Fibroblast of skin of abdomen (primary cell): ENCODE measurements at regions not wholly inside any gene's neighbourhood (a gene's known extent, or its start where the extent isn't known, plus 50 kb on each side); places are given as distances from the start of the nearest gene placed in this dataset.
"Not testable (repeated sequence)": the region's sequence is repeated elsewhere in the genome, so short reads cannot be mapped to it uniquely, and the experiment has no call there.

Source experiments
- DNase-seq: peaks from one replicate; pipeline ENCODE4 v3.0.0-alpha.2; 2013

DNA sequence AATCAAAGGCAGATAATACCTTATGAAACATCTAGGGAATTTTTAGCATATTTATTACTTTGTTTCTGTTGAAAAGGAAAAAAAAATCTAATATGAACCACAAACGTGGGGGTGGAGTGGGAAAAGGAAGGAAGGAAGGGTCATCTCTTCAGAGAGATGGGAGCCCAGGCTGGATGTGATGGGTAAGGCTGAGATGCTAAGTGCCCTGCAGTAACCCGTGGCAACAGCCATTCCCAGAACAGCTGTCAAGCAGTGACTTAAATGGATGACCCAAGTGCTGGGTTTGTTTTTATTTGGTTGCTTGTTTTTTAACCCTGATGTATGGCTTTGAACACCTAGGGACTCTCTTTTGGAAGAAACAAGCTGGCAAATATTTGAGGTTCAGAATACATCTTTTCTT, 50.7 kb upstream of the KLF7 start:
- no peak for DNase-seq

DNA sequence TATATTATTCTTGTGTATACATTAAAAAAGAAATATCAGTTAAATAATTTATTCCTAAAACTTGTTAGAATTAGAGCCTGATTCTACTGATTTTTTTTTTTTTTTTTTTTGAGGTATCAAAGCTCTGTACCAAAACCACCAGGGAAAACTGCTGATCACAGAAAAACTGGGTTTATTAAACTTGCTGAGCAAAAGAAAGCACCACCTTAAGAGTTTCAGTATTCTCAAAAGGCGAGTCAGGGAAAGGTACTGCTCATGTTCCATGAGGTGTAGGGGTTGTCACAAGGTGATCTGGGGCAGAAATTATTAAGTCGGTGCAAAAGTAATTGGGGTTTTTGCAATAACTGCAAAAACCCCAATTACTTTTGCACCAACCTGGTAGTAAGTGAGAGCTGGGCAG, 51.7 kb upstream of the KLF7 start:
- DNase-seq = no peak

DNA sequence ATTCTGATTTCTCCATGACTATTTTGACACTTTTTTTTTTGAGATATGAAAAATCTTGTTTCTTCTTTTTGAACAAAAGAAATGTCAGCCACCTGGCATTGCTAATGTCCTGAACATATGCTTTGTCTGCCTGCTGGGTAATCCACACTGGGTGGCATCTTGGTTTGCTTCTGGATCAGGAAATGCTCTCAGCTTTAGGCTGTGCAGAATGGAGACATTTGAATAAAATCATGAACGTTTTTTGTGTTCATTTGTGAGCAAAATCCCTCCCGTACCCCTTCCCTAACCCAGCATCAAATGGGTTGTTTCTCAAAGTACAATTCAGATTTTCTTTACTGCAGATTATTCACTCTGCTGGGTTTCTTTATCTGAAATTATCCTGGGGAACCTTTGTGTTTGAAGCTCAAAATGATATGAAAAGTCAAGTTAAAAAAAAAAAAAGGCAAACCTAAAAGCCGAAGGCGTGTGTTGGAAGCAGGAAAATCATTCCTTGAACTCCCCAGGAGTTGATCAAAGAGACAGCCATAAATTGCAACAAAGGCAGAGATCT, 53.4 kb upstream of the KLF7 start:
- no peak for DNase-seq

DNA sequence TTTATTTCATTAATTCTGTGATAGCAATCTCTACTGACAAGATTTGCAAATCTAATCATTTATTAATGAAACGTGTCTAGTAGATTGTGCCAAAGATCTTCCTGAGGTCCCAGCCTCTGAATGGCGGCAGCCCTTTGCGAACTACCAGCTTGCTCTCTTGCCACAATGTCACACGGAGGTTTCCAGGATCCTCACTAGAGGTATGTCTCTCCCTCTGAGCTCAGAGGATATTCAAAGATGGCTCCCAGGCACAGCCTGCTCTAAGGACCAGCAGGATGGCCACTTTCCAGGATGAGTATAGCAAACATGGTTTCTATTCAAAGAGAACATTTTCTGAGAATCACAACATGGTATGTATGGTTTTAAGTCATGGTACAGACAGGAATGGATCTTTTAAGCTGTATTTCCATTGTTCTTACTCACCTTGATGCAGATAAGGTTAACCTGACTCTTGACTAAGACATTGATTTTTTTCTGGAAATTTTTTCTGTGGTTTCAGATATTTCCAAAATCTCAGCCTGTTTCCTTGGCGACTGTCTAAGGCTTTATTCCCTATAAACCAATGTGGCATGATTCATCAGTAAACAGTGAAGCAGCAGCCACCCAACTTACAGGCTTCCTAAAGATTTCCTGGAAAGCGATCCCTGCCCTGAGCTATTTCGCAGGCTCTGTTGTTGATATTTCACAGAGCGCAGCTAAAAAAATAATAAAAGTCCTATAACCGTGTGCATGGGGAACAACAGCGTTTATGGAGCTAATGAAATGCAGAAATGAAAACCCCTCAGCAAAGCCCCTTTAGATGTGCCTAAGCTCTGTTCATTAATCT, 54.1 kb upstream of the KLF7 start:
- DNase-seq = peak; percentile 83

DNA sequence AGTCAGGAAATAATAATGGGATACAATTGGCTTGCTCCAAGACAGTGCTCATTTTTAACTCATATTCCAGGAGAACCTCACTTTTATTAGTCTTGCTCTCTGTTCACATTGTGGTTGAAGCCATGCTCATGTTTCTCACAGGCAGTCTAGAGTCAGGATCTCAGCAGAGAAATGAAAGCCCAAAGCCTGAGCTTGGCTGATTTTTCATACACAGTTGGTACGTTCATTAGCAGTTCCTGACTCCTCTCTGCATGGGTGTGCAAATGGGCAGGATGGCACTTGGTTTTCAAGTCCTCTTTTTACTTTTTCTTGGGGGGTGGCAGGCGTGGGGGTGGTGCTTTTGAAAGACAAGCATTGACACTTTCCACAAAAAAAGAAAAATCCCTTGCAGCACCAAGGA, 56.0 kb upstream of the KLF7 start:
- no peak for DNase-seq

DNA sequence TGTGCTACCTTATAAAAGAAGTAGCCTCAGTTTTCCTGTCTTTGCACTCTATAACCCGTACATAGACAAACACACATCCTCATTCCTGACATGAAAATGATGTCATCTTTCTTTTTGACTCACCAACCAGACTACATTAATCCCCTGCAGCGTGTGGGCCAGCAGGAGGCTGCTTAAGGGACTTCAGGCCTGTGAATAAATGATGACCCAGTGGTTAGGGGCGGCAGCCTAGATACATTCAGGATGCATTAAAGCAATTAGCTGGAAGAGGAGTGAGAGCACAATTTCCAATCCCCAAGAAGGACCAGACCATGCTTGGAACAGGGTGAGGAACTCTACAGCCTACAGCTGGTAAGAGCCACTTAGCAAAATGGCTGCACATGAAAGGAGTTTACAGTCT, 57.3 kb upstream of the KLF7 start:
- DNase-seq = peak; percentile 84

DNA sequence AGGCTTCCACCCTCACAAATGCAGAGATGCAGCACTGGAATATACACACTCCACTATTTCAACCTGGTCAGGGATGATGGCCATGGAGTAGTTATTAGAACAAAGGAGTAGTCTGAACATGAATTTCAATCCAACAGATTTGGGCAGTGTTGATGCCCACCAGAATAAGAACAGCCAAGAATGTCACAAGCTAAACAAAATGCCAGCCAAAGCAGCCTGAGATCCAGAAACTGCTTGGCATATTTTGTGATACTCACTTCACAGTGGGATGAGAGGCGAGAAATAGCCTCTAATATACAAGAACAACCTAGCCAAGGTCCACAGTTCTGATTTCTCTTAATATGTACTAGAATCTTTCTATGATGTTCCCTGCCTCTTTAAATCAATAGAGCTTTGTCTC, 58.6 kb upstream of the KLF7 start:
- no peak for DNase-seq

DNA sequence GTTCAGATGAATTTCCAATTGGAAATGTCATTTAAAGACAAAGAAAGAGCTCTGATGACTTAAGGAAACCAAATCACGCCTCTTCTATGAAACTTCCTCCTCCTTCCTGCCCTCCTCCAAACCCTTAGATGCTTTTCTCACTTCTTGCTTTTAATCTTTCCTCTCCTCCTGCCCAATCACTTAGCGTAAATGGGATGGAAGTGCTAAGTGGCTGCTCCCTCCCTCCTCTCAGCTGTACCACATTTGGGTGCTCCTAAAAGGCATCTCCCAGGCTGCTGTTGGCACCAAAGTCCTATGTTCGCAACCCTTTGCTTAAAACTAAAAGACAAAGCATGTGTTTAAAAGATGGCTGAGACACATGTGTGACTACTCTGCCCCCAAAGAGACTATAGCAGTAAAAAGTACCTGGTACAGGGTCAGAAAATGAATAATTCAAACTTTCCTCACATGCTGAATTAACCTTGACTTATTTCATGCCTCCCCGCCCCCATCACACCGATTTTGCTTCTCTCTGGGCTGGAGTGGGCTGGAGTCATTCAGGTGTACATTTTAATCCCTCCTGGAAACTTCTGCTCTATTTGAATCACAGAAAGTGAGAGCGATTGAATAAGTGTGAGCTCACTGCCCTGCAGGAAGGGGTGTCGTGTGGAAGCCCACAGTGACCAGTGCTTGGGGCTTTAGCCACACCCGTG, 59.2 kb upstream of the KLF7 start:
- DNase-seq = no peak

DNA sequence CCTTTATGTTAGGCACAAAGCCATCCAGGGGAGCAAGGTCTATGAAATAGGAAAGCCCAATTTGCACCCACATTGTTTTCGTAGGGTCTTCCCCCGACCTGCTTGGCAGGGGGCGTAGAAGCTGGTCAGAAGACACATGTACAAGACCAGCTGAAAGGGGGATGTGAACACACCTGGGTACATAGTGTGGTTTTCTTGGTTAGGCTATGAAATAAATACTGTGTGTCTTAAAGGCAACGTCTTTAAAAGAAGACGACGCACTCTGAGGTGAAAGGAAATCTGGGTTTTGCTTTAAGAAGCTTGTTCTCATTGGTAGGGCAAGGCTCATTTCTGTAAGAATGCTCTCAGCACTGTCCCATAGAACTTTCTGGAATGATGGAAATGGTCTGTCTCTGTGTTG, 60.0 kb upstream of the KLF7 start:
- no peak for DNase-seq

DNA sequence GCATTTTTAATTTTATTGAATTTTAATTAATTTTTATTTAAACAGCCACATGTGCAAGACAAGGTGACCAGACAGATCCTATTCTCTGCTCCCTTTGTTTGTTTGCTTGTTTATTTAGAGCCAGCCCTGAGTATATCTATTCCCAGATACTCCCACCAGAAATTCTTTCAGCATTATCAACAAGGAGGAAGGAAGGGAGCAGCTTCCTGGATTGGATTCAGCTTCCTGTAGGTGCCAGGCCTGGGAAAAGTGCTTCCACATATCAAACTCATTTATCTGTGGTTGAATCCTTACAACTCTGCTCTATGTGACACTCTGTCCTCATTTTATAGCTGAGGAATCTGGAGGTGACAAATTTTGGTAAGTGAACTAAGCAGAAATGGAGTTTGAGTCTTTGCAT, 60.5 kb upstream of the KLF7 start:
- no peak for DNase-seq

DNA sequence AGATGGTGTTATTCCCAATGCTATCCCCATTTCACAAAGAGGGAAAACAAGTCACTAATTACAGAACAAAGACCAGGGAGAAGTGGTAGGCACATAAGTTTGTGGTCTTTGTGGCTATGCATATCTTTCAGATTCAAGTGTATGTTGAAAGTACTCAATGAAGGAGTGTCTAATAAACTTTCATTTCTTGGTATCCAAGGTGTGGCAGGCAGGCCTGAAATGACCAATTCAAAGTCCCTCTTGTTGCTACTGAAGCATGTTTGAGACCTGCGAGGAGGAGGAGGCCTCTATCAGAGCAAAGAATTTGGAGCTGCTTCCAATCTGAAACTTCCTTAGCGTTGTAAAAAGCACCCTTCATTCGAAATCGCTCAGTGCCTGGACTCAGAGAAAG, 60.9 kb upstream of the KLF7 start:
- DNase-seq = no peak

DNA sequence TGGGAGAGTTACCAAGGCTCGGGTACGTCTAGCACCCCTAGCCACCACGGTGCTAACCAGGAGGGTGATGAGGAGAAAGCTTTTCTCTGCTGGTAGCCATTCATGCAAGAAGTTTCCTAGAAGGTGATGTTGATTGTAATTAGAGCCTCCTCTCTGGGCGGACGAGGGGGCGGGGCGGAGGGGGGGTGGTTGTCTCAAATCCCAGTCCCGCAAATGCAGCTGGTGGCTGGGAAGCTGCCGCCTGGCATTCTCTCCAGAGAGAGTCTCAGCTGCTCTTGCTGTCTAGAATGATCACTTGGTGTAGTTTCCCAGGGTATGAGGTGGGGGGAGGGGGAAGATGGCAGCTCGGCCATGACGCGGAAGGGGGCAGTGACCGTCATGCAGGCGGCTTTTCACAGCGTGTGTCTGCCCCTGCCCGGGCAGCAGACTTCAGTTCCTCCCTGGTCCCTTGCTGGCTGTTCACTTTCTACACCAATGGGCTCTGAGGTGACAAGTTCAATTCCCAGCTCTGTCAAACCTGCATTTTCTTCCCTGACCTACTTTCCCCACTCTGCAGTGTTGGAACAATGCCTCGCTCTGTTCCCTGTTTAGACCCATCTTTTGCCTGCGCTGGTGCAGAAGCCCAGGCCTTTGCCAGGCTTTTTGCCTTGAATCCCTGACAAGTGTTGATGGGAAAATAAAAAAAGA, 61.5 kb upstream of the KLF7 start:
- DNase-seq = peak; percentile 31

DNA sequence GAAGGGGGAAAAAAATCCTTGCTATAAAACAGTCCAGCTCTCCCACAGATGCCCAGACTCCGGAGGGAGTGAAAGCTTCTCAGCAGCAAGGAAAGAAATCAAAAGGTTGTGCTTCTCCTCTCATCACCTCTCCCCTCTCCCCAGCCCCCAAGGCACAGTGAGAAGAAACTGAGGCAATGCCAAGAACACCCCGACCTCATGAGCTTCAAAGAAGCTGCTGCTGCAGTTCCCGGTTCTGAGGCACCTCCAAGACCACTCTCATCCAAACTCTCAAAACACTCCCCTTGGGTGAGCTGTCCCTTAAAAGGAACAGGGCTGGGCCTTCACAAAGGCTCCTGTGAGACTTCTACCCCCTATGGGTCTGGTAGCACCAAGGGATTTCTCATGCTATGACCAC, 62.0 kb upstream of the KLF7 start:
- no peak for DNase-seq

DNA sequence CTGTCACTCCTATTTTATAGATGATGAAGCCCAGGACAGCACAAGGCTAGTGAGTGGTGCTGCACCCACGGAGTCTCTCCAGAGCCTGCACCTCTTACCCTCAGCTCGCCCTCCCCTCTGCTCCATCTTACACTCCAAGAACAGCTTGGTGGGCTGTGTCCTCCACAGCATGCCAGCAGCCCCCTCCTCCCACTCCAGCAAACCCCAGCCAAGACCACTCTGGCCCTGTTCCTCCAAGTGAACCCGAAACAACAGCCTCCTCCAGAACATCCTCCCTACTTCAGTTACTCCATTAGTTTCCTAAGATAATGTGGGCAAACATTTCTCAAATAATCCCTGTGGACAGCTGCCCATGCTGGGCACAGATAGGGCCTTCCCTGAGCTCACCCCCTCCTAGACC, 62.7 kb upstream of the KLF7 start:
- no peak for DNase-seq

DNA sequence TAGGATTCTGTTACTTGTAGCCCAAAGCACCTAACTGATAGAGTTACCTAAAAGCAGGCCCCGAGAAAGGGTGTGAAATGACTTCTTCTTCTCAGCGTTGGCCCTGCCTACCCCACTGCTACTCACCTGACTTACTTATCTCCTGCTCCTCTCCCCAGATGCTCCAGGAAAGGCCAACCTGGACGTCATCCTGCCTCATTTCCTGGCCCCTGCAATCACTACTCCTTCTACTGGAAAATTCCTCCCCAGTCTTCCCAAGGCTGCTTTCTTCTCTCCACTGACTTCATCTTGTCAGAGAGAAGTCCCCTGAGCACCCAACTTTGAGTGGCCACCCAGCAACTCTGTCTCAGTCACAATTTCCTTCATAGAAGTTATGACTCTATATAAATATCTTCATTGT, 63.4 kb upstream of the KLF7 start:
- DNase-seq = no peak

DNA sequence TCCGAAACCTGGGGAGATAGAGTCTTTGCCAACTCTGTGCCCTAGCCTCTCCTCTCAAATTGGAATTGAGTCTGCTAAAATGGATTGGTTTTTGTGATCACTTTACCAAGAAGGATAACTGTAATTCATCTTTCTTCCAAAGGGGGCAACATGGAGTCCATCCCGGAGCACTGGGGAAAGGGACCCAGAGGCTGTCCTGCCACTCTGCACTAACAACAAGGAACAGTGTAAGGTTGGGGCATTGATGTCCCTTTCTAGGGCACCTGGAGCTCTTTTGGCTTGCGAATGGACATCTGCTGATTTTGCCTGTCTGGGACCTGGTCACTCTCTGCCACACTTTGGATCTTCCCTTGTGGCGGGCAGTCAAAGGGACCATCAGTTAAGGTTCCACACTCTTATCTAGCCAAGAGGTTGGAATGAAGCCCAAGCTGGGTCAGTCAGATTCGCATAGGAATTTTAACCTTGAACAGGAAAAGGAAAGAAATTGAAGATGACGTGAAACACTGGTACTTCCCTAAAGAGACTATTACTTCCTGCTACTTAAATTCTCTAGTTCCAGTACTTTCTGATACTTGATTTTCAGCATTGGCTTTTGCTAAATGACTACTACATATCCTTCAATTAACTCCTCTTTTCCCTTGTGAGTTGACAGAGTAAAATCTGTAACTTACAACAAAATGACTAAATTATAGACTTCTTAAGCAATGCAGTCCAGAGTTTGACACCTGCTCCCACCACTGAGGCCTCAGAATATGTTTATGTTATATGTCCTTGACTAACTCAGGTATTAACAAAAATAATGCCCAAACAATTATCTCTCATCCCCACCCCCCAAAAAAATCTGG, 64.7 kb upstream of the KLF7 start:
- DNase-seq = no peak

DNA sequence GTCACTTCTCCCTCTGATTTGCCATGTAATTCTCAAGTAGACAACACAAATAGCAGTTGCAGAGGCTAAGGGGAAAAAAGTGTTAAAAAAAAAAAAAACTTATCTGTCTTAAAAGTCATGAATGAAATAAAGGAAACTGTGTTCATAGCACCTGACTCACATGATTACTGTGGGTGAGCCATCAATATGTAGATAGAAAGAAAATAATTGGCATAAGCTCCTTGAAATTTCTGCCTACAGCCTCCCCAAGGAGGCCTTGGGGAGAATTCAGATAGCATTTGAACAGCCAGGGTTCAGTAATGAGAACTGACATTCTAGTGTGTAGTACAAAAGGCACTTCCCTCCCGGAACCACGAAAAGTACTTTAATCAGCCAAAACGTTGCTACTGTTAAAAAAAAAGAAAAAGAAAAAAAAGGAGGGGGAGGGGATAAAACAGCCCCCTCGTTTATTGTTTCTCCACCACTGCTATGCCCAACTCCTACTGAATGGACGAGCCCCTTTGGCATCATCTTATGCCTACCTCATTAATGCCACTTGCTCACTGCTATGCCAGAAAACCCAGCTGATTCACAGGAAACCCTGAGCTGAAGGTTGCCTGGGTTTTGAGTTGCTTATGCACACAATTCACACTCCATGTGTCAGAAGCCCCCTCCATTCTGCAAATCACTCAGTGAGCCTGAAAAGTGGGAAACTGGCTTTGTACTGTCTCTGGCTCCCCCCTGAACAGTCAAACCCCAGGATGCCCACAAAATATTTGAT, 65.5 kb upstream of the KLF7 start:
- peak; percentile 43 for DNase-seq

DNA sequence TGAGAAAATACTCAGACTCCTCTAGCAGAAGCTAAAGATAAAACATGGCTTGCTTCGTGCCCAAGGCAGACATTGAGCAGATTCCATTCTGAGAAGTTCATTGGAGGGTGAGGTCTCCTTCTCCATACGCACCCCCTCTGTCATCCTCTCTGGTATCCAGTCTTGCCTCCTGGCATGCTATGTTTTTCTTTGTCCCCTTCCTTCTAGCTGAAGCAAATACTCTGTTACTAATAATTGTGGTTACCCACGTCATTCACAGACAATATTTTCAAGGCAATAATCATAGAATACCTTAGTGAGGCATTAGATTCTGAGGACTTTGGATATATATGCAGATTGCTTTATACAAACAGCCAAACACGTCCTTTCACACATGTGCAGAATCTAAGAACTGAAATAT, 66.2 kb upstream of the KLF7 start:
- peak; percentile 94 for DNase-seq

DNA sequence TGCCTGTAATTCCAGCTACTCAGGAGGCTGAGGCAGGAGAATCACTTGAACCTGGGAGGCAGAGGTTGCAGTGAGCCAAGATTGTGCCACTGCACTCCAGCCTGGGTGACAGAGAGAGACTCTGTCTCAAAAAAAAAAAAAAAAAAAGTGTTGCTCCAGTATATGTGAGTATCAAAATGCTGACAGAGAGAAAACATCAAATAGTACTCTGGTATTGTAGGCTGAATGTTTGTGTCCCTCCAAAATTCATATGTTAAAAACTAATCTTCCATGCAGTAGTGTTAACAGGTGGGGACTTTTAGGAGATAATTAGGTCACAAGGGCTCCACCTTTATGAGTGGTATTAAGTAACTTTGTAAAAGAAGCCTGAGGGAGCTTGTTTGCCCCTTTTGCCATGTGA, 67.4 kb upstream of the KLF7 start:
- DNase-seq = not testable (repeated sequence)

DNA sequence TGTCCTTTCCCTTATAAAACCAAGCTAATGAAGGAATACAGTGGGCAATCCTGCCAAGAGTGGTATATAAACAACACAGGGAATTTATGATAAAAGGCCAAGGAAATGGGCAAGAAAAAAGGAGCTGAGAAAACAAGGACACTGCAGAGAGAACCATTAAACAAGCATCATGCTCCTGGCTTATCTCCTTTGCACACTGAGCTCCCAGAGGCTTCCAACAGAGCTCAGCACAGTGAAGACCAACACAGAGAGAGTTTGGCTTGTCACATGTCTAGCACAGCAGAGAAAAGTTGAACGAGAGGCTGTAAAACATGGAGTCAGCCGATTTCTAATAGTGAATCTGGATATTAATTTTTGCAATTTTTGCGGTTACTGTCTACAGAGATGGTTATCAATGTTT, 68.0 kb upstream of the KLF7 start:
- no peak for DNase-seq

DNA sequence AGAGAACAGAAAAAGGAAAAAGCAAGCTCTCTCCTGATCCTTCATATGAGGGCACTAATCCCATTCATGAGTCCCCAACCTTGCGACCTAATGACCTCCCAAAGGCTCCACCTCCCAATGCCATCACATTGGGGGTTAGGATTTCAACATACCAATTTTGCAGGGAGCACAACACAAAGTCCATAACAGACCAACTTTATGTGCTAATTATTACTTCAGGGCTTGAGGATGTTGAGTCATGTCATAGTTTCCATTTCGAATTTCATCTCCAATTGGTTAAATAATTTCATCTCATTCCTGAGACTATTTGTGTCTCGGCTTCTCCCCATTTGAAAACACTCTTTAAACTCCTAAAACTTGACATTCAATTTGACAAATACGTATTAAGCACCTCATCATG, 69.9 kb upstream of the KLF7 start:
- DNase-seq = no peak
